ENCODE measurements at regions not wholly inside any gene's neighbourhood (a gene's known extent, or its start where the extent isn't known, plus 50 kb on each side); places are given as distances from the start of the nearest gene placed in this dataset.

DNA sequence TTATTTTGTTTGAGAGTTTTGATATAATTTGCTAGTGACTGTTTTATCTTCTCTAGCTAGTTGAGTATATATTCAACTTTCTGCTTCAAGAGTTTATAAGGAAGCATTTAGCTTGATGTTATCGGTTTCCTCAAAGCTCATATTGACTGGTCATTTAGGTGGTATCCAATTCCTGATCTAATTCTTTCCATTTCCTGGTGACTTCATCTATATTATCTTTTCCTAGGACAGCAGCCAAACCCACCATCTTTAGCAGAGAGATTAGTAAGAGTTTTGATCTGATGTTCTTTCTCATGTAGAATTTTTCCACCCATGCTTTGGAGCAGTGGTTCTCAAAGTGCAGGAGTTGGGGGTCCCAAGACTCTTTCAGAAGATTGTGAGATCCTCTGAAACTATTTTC lies 148.6 kb upstream of the STT3B start:
- peaks cover 5% of the 10 kb centered on the region for H3K36me3 Mint-ChIP-seq (ENCODE audit: low read depth)
- no peak overlapping the region for H3K27ac Mint-ChIP-seq (ENCODE audit: unreplicated experiment)
- DNase-seq (ENCODE audit: low read depth, low spot score) = no peak
- no peak overlapping the region for H3K4me3 Mint-ChIP-seq
- H3K4me1 Mint-ChIP-seq = no peaks in the 10 kb centered on the region
- H3K9me3 Mint-ChIP-seq = peaks cover 5% of the 10 kb centered on the region
- H3K27me3 Mint-ChIP-seq (ENCODE audit: low read depth) = no peaks in the 10 kb centered on the region
- TF ChIP-seq, protein P1, sequence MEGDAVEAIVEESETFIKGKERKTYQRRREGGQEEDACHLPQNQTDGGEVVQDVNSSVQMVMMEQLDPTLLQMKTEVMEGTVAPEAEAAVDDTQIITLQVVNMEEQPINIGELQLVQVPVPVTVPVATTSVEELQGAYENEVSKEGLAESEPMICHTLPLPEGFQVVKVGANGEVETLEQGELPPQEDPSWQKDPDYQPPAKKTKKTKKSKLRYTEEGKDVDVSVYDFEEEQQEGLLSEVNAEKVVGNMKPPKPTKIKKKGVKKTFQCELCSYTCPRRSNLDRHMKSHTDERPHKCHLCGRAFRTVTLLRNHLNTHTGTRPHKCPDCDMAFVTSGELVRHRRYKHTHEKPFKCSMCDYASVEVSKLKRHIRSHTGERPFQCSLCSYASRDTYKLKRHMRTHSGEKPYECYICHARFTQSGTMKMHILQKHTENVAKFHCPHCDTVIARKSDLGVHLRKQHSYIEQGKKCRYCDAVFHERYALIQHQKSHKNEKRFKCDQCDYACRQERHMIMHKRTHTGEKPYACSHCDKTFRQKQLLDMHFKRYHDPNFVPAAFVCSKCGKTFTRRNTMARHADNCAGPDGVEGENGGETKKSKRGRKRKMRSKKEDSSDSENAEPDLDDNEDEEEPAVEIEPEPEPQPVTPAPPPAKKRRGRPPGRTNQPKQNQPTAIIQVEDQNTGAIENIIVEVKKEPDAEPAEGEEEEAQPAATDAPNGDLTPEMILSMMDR (conservative IDR thresholded peaks at IDR 0.05) = no peak

DNA sequence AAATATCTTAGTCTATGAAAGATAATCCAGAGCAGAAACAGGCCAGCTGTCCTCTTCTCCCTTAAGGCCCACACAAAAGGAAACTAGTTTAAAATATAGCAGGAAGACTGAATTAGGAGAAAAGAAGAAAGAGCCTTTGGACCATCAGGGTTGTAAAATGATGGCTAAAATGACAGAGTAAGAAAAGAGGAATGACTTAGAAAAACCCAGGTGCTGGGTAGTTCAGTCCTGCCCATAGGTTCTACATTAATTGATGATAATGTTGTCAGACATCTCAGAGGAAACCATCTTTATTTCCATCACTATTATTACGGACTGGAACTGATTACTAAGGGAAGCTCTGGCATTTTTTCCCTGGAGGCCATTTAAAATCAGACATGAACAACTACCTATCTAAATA lies 142.8 kb upstream of the STT3B start:
- Mint-ChIP-seq H3K4me3 (no peak overlapping the region), H3K4me1 (peaks cover 8% of the 10 kb centered on the region), H3K27me3 (ENCODE audit: low read depth) (no peaks in the 10 kb centered on the region), H3K27ac (ENCODE audit: unreplicated experiment) (no peak overlapping the region), H3K36me3 (ENCODE audit: low read depth) (peaks cover 5% of the 10 kb centered on the region), H3K9me3 (peaks cover 5% of the 10 kb centered on the region)
- no peak for DNase-seq (ENCODE audit: low read depth, low spot score)
- TF ChIP-seq, protein P1 (conservative IDR thresholded peaks at IDR 0.05) = no peak

DNA sequence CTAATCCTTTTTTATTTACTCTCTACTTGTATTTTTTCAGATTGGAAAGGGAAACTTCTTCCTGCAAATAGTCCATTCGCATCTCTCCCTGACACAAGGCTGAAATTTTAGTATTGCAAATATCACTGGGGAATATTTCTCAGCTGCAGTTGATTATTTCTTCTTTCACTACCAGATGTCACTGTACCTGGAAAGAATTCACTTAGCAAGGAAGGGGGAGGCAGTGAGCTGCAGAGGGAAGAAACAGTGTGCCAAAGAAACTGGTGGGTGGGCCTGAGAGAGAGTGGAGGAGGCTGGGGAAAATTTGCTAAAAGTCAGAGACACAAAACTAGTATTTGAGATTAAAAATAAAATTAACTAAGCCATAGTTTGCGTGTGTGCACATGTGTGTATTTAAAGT lies 142.3 kb upstream of the STT3B start:
- H3K4me3 Mint-ChIP-seq = no peak overlapping the region
- no peaks in the 10 kb centered on the region for H3K27me3 Mint-ChIP-seq (ENCODE audit: low read depth)
- H3K4me1 Mint-ChIP-seq = peaks cover 8% of the 10 kb centered on the region
- TF ChIP-seq, protein P1 (conservative IDR thresholded peaks at IDR 0.05) = no peak
- no peak overlapping the region for H3K27ac Mint-ChIP-seq (ENCODE audit: unreplicated experiment)
- H3K36me3 Mint-ChIP-seq (ENCODE audit: low read depth) = peaks cover 5% of the 10 kb centered on the region
- peaks cover 5% of the 10 kb centered on the region for H3K9me3 Mint-ChIP-seq
- no peak for DNase-seq (ENCODE audit: low read depth, low spot score)

DNA sequence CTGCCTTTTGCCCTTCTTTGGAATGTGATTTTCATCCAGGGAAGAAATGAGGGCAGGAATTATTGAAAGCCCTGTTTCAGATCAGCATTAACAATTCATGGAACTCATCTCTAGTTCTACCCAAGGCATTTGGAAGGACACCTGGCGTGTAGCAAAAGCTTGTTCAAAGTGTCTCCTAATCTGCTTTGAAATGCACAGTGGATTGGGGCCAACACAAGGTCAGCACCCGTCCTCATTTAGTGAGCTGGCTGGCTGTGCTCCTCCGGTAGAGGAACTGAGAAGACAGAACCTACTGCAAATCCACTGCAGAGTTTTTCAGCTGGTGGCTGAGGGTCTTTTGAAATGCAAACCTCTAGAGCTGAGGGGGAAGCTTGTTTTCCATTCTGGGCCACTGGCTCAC lies 141.6 kb upstream of the STT3B start:
- Mint-ChIP-seq H3K27me3 (ENCODE audit: low read depth) (no peaks in the 10 kb centered on the region), H3K36me3 (ENCODE audit: low read depth) (peaks cover 5% of the 10 kb centered on the region), H3K4me3 (no peak overlapping the region), H3K27ac (ENCODE audit: unreplicated experiment) (no peak overlapping the region), H3K4me1 (peaks cover 8% of the 10 kb centered on the region), H3K9me3 (peaks cover 5% of the 10 kb centered on the region)
- DNase-seq (ENCODE audit: low read depth, low spot score) = no peak
- TF ChIP-seq, protein P1 (conservative IDR thresholded peaks at IDR 0.05) = no peak

DNA sequence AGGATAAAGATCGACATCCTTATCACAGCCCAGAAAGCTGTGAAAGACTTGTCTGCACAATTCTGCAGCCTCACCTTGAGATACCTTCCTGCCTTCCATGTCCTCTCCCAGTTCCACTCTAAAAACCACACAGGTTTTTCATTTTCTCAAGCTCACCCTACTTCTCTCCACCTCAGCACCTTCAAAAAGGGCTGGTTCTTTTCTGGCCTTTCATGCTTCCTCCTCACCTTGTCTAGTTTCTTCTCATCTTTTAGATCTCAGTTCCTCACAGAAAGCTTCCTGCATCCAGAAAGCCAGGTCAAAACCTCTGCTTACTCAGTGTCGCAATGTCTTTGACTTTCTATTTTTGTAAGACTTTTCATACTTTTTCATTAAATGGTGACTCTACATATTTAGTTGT lies 140.2 kb upstream of the STT3B start:
- DNase-seq (ENCODE audit: low read depth, low spot score) = no peak
- H3K4me3 Mint-ChIP-seq = no peak overlapping the region
- TF ChIP-seq, protein P1 (conservative IDR thresholded peaks at IDR 0.05) = no peak
- H3K36me3 Mint-ChIP-seq (ENCODE audit: low read depth) = peaks cover 1% of the 10 kb centered on the region
- no peak overlapping the region for H3K27ac Mint-ChIP-seq (ENCODE audit: unreplicated experiment)
- H3K27me3 Mint-ChIP-seq (ENCODE audit: low read depth) = no peaks in the 10 kb centered on the region
- H3K4me1 Mint-ChIP-seq = peaks cover 8% of the 10 kb centered on the region
- H3K9me3 Mint-ChIP-seq = peaks cover 1% of the 10 kb centered on the region

DNA sequence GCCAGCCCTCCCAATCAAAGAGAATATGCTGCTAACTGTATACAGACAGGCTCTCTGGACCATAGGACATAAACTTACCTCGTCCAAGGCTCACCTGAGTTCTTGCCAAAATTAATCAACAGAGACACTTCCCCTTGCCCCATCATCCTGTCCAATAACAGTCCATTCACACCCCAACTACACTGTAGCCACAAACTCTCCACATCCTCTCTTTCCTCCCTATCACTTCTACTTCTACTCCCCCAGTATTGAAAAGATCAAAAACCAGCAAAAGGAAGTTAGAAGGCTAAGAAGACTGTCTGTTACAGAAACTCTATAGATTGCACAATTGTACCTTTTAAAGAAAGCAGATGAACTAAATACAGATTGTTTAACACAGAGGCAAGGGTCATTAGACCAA lies 133.5 kb upstream of the STT3B start:
- no peak for DNase-seq (ENCODE audit: low read depth, low spot score)
- TF ChIP-seq, protein P1 (conservative IDR thresholded peaks at IDR 0.05) = no peak
- Mint-ChIP-seq H3K4me1 (peaks cover 15% of the 10 kb centered on the region), H3K27ac (ENCODE audit: unreplicated experiment) (no peak overlapping the region), H3K36me3 (ENCODE audit: low read depth) (peaks cover 4% of the 10 kb centered on the region), H3K4me3 (no peak overlapping the region), H3K9me3 (peaks cover 4% of the 10 kb centered on the region), H3K27me3 (ENCODE audit: low read depth) (no peaks in the 10 kb centered on the region)

All from neural crest cell (in vitro differentiated cells).